DMS53 (cell line): ENCODE measurements at regions not wholly inside any gene's neighbourhood (a gene's known extent, or its start where the extent isn't known, plus 50 kb on each side); places are given as distances from the start of the nearest gene placed in this dataset.

Experiments used
- DNase-seq: peaks from one replicate; lab custom pipeline; 2025; lab: John Stamatoyannopoulos, UW

DNA sequence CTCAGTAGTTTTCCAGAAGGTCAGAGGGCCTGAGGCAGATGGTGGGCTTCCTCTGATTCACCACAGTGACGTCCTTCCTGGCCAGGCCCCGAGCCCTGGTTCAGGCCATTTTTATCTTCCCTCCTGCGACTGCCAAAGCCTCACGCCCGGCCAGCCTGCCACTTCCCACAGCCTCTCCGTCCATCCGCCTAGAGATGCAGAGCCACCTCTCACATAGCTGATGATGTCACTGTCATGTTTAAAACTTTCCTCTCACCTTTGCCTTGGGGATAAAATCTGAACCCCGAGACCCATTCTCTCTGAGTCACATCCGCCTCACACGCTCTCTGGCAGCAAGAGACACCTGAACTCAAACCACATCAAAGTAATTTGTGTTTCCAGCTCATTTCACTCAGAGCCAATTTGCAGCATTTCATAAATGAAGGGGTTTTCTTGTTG lies 175.3 kb downstream of the QDPR start:
- peak; percentile 40 for DNase-seq

DNA sequence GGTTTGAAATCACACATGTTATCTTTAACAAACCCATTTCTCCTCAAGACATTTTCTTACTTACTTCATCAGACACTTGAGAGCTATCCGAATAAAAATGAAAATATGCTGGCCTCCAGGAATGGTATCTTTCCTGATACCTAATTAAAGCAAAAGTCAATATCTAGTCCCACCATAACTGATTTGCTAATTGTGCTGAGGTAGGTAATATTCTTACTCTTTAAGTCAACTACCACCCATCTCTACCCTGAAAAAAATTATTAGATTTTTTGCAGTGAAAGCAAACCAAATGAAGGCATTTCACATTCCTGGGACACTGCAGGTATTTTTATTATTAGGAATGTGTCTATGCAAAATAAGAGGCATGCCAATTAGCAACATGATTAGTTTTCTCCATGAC lies 175.8 kb downstream of the QDPR start:
- no peak for DNase-seq

DNA sequence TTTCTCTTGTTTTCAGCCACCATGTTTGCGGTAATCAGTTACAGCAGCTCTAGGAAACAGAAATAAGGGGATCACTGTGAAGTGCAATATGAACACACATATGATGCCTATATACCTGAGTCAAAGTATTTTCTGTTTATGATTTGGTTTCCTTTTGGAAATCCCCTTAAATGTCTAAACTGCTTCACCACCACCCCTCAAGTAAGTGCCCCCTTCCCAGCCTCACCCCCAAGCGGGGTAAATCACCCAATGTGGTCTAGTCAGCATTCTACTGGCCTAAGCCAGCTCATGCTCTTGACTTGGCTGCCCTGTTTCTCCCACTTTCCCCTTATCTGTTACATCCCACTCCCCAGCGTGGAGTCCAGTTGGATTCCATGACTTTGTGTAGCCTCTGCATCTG lies 176.5 kb downstream of the QDPR start:
- no peak for DNase-seq

DNA sequence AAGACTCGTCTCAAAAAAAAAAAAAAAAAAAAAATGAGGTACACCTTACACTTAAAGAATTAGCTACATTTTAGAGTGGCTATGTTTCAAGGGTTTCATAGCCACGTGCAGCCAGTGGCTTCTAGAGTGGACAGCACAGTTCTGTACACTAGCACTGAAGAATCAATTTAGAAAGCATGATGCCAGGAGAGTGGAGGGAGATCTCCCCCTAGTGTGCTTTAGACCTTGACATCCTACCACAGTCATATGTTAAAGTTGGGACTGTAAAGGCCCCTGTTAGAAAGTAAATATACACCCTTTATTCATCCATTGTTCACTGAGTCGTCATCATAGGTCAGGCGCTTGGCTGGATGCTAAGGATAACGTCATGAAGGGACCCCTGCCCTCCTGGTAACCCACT lies 179.4 kb downstream of the QDPR start:
- DNase-seq, result no peak

DNA sequence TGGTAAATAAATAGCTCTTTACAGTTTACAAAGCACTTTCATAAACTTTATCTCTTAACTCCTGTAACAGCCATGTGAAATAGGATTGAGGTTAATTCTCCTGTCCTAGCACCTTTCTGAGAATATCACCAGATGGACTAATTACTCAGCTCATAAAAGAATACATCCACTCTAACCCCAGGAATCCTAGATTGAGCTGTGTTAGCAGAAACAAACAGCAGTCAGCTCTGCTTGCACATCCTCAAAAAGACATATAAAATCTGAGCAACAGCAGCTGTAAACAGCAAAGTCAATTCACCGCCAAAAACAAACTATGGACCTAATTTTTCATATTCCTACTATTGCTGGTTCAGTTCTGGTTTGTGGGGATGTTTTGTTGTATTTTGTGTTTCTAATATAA lies 182.8 kb downstream of the QDPR start:
- DNase-seq, result no peak

DNA sequence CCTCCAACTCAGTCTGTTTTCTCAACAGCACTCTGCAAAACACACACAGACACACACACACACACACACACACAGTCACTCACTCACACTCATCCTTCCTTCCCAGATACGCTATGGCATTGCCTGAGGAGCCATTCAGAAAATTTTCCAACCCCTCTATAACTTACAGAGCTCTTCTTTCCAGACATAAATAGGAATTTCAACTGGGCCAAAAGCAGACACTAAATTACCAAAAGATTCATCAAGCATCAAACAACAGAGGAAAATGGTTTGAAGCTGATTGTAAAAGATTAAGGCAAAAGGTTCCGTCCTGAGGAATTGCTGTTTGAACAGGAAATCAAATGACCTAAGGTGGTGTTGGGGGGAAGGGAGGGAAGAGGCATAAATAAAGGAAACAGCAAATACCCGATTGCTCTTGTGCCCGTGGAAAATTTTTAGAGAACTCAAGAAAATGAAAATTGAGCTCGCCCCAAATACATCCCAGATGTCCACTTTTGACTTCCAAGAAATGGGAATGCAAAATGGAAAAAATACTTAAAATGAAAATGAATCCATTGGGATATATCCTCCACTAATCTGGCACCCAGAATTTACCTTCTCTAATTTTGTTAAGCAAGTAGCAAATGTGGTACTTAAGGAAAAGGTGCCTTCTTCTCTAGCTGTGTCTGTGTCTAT lies 183.6 kb downstream of the QDPR start:
- DNase-seq, result no peak

DNA sequence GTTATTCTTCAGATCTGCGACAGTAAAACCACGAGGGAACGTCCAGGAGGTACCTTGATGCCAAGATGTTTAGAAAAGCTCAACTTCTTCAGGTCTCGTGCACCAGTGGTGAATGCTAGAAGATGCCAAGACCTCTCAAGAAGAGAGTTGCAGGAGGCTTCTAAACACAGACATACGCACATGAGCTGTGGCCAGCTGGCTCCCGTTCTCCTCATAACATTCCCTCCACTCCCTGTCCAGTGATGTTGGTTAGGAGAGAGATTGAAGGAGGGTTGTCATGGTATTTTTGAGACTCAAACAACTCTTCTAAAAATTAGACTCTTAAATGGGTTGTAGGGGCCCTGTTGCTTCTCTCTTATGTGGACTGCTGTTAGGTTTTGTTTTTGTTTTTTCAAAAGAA lies 184.3 kb downstream of the QDPR start:
- no peak for DNase-seq

DNA sequence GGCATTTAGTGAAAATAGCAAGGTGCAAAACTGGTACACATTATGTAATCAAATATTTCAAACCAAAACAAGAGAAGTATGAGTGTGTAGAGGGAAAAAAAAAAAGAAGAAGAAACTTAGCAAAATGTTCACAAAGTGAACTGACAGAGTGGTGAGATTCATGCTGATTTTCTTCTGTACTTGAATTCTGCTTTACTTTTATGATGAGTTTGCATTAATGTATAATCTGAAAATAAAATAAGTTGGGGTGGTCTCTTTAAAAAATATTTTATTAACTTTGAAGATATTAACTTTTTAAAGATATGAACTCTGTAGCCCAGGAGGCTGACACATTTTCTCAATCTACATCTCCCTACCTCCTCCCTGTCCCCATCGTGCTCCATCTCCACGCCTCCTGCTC lies 185.1 kb downstream of the QDPR start:
- no peak for DNase-seq

DNA sequence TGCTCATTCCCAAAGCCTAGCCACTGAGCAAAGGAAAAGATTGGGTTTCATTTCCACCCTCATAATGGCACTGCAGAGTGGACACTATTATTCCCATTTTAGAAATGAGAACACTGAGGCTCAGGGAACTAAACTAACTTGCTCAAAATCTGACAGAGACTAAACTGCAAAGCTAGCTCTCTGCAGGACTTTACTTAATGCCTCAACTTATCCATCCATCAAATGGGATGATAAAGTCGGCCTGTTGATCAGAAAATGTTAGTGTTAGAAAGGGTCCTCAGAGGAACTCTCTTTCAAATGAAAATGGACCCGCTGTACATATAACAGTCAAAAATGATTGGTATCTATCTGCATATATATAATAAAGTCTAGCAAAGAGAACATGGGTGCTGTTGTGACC lies 186.8 kb downstream of the QDPR start:
- no peak for DNase-seq

DNA sequence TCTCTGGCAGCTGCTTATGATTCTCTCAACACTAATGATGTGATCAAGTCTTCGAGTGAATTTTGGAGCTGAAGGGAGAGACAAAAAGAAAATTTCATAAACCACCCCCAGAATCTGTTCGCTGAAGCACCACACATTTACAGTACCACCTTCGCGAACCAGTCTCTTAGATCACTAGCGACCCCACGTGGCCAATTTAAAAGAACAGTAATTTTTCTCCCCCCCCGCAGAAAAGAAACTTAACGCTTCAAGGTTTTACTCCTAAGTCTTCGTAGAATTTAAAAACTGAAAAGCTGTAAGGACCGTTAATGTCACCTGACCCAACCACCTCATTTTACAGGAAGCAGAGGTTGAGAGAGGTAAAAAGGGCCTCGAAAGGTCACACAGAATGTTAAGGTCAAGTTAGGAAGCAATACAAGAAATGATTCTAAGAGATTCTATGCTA lies 187.5 kb downstream of the QDPR start:
- peak; percentile 60 for DNase-seq

DNA sequence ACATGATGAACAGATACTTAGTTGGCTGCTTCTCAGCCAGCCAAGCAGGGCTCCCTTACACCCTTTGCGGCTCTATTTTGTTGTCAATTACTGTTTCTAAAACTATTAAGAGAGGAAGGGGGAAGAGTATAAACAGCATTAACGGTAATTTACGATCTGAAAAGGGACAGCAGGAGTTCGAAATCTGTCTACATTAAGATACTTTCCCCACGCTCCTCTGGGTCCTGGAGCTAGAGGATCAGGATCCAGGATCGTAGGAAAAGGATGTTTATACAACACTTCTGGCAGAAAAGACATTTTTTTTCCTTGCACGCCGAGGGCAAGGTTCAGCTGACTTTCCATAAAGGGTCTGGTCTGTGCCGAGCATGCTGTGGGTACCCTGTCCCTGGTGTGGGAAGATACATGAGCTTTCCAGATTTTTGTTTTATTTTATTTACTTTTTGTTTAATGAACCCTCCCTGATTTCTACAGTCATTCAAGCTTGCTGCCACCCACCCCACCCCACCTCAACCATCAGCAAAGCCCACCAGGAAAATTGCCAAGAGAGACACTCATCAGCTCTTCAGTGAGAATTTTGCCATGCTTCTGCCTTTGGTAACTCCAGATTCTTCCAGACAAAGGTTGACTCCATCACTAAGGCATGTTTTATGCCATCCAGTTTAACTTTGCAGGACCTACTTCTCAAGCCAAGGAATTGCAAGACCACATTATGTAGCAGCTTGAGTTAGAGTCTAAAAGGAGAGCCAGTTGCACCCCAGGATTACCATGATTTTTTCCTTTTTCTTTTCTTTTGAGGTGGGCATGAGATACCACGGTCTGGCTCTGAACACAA lies 188.1 kb downstream of the QDPR start:
- DNase-seq, result no peak

DNA sequence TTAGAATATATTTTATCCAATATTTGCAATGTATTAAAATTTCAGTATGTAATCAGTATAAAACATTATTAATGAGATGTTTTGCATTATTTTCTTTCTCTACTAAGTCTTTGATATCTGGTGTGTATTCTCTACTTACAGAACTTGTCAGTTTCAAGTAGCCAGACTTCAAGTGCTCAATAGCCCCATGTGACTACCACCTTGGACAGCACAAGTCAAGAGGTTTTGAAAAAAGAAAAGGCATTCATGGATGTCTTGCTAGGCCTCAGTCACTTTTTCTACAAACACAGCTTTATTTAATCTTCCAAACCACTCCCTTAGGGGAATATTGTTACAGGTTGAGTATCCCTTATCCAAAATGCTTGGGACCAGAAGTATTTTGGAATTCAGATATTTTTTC lies 189.4 kb downstream of the QDPR start:
- DNase-seq, result no peak

DNA sequence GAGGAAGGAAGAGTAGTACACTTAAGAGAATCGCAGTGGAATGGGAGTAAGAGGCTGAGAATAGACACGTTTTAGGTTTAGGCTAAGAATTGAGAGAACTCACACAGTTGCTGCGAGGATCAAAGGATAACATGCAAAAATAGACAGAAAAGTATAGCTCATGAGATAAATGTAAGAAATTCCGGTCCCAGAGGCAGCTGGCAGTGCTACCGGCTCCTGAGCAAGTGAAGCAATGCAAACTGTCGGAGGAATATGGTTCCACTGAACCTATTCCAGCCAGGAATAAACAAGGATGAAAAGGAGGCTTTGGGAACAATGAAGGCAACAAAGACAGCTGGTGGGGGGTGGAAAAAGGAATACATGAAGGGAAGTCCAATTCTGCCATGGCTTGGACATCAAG lies 191.8 kb downstream of the QDPR start:
- no peak for DNase-seq

DNA sequence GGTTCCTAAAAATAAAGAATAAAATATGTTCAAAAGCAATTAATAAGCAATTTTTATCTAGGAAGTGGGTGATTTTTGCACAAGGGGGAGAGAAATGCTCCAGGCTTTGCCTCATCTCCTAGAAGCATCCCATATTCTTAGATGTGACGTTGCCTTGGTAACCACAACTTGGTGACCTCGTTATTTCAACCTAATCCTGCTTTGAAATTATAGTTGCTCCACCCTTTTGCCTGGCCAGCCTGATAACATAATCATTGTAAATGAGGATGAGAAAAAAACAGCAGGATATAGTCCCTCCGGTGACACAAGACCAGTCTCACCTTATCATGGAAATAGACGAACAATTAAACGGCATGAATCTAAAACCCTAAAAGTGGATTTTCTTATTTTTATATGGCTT lies 194.4 kb downstream of the QDPR start:
- DNase-seq, result no peak

DNA sequence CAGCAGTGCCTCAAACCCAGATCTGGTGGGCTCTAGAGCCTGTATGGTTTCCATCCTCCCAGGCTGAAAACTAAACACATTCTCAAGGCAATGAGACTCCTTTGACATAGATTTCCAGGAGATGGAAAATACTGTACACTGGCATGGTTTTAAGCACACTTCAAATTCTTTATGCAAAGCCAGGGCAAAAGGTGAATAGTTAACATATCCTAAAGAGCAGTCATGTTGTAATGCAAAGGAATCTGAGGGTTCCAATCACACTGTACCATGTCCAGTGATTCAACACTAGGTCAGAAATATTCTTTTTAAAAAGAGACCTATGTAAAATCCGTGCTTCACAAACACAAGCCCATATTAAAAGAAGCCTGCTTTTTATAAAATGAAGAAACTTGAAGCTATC lies 195.3 kb downstream of the QDPR start:
- DNase-seq, result no peak

DNA sequence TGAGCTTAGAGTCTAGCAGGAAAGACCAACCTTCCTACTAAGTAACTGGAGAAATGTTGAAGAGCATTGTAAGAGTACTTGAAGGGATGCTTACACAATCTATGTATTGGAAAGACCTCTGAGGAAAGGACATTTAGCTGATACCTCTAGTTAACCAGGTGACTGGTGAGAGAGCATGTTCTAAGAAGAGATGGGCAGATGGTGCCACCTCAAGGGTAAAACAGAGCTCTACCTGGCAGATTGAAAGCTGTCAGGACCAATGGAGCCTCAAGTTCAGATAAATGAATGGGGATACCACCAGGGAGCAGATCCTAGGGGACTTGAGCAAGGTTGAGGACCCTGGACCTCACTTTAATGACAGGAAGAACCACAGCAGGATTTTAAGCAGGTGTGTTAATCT lies 196.4 kb downstream of the QDPR start:
- no peak for DNase-seq

DNA sequence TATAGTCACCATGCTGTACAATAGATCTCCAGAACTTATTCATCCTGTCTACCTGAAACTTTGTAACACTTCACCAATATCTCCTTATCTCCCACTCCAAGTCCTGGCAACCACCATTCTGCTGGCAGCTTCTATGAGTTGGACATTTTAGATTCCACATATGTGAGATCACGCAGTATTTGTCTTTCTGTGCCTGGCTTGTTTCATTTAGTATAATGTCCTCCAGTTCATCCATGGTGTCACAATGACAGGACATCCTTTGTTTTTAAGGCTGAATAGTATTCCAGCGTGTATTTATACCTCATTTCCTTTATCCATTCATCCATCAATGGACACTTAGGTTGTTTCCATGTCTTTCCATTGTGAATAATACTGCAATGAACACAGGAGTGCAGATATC lies 198.7 kb downstream of the QDPR start:
- DNase-seq, result no peak

DNA sequence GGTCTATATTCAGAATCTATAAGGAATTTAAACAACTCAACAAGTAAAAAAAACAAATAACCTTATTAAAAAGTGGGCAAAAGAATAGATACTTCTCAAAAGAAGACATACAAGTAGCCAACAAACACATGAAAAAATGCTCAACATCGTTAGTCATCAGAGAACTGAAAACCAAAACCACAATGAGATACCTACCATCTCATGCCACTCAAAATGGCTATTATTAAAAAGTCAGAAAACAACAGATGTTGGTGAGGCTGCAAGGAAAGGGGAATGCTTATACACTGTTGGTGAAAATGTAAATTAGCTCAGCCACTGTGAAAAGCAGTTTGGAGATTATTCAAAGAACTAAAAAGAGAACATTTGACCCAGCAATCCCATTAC lies 201.6 kb downstream of the QDPR start:
- no peak for DNase-seq

DNA sequence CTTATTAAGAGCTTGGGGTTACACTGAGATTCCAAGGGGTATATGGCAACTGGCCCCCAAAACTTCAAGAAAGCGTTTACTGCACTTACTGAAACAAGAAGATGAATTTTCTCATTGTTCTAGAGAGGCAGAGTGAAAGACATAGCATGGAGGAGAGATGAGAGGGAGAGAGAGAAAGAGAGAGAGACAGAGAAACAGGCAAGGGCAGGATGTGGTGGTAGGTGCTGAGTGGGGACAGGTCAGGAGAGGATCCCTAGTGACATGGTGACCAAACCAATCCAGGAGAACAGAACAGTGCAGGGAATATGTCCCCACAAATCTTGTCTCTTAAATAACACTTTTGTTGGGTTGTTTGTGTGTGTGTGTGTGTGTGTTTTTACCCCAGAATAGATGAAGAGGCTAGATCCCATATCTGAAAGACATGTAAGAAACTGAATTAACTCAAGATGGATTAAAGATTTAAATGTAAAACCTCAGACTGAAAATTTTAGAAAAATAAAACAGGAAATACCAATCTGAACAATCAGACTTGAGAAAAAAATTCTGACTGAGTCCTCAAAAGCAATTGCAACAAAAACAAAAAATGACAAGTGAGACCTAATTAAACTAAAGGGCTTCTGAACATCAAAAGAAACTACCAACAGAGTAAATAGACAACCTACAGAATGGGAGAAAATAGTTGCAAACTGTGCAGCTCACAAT lies 202.2 kb downstream of the QDPR start:
- DNase-seq, result no peak

DNA sequence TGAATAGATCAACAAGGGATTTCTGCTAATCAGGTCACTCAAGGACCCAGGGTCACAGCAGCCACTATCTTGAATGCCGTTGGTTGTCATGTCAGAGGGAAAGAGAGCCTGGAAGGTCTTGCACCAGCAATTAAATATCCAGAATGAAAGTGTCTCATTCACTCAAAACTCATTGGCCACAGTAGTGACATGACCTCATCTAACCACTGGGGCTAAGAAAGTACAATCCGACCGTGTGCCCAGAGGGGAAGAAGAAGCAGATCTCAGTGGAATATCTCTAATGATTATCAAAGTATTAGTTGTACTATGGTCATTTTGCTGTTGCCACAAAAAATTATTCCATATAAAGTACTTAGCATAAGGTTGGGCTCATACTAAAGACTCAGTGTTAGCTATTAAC lies 210.0 kb downstream of the QDPR start:
- no peak for DNase-seq

DNA sequence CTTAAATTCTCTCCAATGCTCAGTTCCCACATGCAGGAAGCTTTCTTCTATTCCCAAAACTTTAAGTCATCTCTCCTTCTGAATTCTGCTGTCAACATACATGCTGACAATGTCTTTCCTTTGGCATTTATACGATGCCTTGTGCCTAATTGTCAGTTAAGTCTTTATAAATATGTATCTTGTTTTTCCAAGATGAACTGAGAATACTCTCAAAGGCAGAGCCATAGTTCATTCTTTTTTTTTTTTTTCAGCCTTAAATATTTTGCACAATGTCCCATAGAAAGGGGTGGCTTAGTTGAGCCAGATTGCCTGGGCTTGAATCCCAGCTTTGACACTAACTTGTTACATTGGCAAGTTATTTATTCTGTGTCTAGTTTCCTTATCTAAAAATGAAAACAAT lies 210.6 kb downstream of the QDPR start:
- DNase-seq, result no peak

DNA sequence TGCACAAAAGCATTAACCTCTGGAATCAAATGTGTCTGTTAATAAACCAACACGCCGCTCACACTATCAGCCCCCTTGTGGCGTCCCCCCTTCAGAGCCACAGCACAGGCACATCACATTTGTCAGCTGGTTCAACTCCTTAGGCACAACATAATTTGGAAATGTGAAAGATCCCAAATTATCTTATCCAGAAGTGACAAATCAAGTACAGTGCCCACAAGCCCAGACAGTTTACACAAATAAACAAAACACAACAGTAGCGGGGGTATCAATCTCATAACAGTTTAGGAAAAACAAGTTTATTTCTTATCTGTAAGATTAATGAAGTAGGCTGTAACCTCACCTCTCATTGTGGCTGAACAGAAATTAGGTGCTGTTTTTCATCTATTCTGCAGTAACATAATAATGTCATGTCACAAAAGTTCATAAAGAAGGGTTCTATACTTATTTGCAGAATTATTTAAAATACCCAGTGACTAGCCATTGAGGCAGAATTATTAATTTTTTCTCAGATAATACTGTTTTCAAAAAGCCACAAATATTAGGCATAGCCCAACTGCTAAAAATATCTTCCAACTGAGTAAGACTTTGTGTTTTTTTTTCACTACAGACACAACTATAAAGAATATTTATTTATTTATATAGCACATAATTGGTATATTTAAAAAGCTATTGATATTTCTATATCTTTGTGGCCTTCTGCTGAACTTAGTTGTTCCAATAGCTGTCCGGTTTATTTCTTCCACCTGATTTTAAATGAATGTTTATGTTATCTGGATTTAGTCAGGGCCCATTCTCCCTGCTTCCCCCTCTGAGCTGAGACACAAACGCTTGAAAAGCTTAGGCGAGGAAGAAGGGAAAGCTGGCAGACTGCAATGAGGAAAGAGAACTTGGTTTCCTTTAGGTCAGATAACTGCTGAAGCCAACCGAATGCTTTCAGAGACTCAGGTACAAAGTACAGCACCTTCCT lies 214.7 kb downstream of the QDPR start:
- DNase-seq, result no peak
